HG03097 (cell line): ENCODE measurements at regions not wholly inside any gene's neighbourhood (a gene's known extent, or its start where the extent isn't known, plus 50 kb on each side); places are given as distances from the start of the nearest gene placed in this dataset.
"Not testable (repeated sequence)": the region's sequence is repeated elsewhere in the genome, so short reads cannot be mapped to it uniquely, and the experiment has no call there.

Experiments
- ATAC-seq: cut with Tn5 transposase; IDR thresholded peaks from one replicate; pipeline ENCODE4 v1.9.1; 2021; ENCODE audit not compliant: unreplicated experiment, low FRiP score

GRCh38 chr7:33776788-33777187 lies 128.6 kb upstream of the BMPER start:
- ATAC-seq = no peak

- no peak for ATAC-seq
These were observed 127.1 kb upstream of the BMPER start for GRCh38 chr7:33778195-33778594.

- ATAC-seq = no peak
These were observed 126.1 kb upstream of the BMPER start for GRCh38 chr7:33779216-33779615.

- ATAC-seq = no peak
These were observed 124.2 kb upstream of the BMPER start for GRCh38 chr7:33781167-33781566.

DNA sequence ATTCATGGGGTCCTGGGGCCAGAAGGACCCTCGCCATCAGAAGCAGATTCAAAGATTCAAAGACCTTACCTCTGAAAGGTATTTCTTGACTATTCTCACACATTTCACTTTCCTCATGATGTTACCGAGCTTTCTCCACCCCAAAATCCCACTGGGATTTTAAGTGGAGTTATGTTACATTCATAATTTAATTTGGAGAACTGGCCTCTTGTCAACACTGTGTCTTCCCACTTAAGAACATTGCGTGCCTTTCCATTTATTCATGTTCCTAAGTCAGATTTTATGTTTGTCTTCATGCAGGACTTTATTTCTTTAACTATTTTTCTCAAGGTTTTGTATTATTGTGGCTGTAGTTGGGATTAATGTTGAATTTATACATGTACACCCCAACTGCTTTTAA lies 123.5 kb upstream of the BMPER start:
- ATAC-seq = no peak

DNA sequence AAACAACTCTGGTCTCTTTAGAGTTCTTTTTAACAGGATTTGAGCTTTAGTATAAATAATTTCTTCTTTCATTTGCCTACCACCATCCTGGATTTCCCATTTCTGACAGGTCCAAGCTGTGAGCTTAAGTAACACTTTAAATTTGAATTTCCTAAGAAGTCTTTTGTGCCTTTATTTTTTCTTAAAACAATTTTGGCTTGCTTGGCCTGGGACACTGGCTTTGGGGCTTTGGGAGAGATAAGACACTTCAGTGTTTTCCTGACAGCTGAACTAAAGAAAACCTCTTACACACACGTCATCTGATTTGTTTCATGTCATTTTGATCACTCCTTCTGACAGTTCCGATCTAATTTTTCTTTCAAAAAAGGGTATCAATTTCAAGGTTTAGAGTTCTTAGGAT lies 121.3 kb upstream of the BMPER start:
- no peak for ATAC-seq

- no peak for ATAC-seq
These were observed 116.8 kb upstream of the BMPER start for GRCh38 chr7:33788531-33788930.

- no peak for ATAC-seq
These were observed 115.3 kb upstream of the BMPER start for GRCh38 chr7:33789871-33790630.

GRCh38 chr7:33790746-33791145 lies 114.6 kb upstream of the BMPER start:
- no peak for ATAC-seq

GRCh38 chr7:33792041-33792440 lies 113.3 kb upstream of the BMPER start:
- ATAC-seq = no peak

GRCh38 chr7:33792547-33793105 lies 112.7 kb upstream of the BMPER start:
- ATAC-seq = no peak

DNA sequence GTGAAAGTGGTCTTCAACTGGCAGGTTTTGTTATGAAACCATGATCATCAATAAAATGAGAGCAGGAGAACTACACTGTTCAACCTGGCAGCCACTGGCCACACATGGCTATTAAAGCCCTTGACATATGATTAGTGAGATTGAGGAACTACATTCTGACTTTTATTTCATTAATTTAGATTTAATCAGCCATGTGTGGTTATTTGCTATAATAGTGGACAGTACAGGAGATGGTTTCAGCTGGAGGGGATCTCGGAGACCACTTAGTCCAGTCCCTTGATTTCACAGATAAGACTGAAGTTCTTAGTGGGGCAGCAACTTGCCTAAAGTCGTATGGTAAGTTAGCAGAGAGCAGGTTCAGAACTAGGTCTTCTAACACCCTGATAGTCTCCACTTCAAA lies 111.7 kb upstream of the BMPER start:
- no peak for ATAC-seq

DNA sequence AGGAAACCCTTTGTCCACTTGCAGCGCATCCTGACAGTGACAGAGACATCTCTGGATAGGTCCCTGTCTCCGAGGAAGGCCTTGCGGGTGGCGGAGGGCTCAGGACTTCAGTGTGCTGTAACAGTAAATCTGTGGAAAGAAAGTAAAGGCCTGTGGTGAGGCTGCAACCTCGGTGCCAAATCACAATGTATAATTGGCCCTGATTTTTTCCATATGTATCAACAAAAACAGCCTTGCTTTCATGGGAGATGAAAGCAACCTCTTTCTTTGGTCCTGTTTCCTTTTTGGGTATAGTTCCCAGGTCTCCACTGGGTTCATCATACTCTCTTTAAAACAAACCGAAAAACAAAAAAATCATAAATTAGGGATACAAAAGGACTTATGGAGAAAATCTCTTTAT lies 110.9 kb upstream of the BMPER start:
- ATAC-seq = no peak

- no peak for ATAC-seq
These were observed 110.4 kb upstream of the BMPER start for GRCh38 chr7:33794959-33795358.

DNA sequence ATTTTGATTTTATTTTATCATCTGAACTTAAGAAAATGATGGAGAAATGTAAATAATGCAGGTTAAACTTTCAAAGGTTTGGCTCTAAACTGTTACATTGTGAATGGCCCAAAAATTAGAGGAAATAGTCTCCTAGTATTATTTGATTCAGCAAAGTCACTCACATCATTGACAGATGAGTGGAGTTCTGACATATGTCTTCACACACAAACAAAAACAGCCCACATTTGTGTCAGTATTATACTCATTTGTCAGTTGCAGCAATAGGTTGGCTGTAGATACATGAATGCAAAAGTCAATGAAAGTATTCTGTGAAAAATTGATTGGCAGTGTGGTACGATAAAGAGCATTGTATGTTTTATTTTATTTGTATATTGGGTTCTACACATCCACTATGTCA lies 108.8 kb upstream of the BMPER start:
- no peak for ATAC-seq

DNA sequence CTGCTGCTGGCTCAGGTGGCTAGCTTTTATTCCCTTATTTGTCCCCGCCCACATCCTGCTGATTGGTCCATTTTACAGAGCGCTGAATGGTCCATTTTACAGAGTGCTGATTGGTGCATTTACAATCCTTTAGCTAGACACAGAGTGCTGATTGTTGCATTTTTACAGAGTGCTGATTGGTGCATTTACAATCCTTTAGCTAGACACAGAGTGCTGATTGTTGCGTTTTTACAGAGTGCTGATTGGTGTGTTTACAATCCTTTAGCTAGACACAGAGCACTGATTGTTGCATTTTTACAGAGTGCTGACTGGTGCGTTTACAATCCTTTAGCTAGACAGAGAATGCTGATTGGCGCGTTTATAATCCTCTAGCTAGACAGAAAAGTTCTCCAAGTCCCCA lies 107.8 kb upstream of the BMPER start:
- ATAC-seq = not testable (repeated sequence)

DNA sequence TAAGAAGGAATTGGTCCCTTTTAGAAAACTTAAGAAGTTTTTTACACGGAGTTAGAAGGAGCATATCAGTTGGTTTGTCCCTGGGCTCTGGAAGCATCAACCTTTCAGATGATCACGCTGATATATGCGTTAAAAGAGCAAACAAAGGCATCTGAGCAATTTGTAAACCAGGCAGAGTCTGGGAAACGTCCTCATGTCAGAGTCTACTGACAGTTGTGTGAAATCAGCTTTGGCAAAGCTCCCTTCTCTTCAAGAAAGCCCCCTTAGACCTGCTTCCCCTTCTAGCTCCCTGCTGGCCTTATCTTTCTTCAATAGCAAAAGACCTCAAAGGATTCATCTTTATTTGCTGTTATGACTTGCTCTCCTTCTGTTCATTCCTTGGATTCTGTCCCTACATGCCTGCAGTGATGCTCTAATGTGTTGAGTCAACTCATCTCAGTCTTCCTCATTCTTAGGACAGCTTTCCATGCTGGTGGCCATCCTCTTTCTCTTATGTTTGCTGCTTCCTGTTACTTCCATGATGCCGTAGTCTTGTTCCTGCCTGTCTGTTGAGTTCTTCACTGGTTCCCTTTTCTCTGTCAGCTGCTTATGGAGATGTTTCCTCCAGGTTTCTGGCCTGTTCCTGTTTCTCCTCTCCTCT lies 106.5 kb upstream of the BMPER start:
- ATAC-seq = no peak

DNA sequence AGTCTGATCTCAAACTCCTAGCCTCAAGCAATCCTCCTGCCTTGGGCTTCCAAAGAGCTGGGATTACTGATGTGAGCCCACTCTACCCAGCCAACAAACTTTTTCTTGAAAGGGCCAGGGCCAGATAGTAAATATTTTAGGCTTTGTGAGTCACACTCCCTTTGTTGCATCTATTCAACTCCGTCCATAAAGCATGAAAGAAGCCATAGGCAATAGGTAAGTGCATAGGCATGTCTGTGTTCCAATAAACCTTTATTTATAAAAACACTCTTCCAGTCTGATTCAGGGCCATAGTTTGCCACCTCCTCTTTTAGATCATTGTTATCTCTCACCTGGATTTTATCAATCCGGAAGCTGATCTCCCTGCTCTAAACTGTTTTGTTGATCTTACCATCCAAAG lies 105.6 kb upstream of the BMPER start:
- ATAC-seq = no peak

DNA sequence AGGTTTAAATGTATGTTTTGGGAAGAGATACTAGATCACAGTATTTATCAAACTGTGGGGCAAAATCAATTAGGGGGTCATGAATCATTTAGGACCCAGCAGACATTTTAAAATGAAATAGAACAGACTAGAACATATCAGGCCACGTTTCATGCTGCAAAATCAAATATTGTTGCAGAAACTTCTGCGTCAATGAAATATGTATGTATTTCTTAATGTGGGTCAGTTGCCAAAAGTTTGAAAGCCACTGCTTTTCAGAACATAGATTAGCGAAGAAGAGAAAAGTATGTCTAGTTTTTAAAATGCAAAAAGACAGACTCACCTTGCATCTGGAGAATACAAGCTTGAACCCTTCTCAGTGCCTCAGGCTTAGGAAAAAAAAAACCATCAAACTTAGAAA lies 102.7 kb upstream of the BMPER start:
- no peak for ATAC-seq

DNA sequence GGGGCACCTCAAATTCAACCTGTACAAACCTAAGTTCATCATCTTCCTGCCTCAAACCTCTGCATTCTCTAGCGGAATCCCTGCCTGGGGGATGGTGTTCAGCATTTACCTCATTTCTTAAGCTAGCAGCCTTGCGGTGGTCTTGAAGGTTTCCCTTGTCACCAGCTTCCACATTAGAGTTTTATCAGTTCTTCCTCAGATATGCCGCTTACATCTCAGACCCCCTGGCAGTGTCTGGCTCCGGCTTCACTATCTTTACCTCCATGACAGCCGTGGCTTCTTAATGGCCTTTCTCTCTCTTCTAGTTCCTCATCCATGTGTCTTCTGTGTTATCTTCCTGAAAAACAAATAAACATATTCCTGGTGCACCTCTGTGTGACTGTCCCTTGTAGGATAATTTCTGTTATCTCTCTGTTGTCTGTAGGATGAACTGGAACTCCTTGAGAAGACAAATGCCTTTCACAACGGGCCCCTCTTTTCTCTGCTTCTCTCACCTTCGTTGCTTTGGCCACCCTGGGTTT lies 101.1 kb upstream of the BMPER start:
- ATAC-seq = no peak

- ATAC-seq = no peak
These were observed 99.6 kb upstream of the BMPER start for GRCh38 chr7:33805630-33806233.
